Keratinocyte (primary cell): ENCODE measurements at regions not wholly inside any gene's neighbourhood (a gene's known extent, or its start where the extent isn't known, plus 50 kb on each side); places are given as distances from the start of the nearest gene placed in this dataset.
A peak's percentile ranks its signal among the peaks of the same experiment; 100 is the strongest.

Experiments used
- DNase-seq: peaks from one replicate; pipeline ENCODE4 v3.0.0-alpha.2; 2011; ENCODE audit warnings: low read depth, missing footprints, low spot score
- FAIRE-seq: peaks from 2 replicates; lab custom pipeline; 2011; peaks lifted over from hg19 to GRCh38; lab: Jason Lieb, UNC
- H2AFZ ChIP-seq: 2 replicates; pipeline ENCODE4 v1.6.0; 2012; ENCODE audit warnings: low read length, control low read depth, inconsistent platforms; ENCODE audit not compliant: control insufficient read depth
- H3K27ac ChIP-seq: 2 replicates; pipeline ENCODE4 v1.5.1; 2011; ENCODE audit warnings: low read length; ENCODE audit not compliant: control insufficient read depth, insufficient read depth
- H3K27me3 ChIP-seq: 3 replicates; pipeline ENCODE4 v1.6.0; 2011; ENCODE audit warnings: low read length; ENCODE audit not compliant: control insufficient read depth, insufficient read depth; ENCODE audit errors: extremely low read depth
- H3K36me3 ChIP-seq, 2 experiments: 2 replicates in 1 of 2; 3 replicates in 1 of 2; pipeline ENCODE4 v1.5.1; 2011; ENCODE audit warnings: low read length in 2 of 2, mild to moderate bottlenecking in 1 of 2; ENCODE audit not compliant: control insufficient read depth in 2 of 2, insufficient read depth in 2 of 2; ENCODE audit errors: extremely low read depth in 1 of 2
- H3K4me1 ChIP-seq: 3 replicates; pipeline ENCODE4 v1.5.1; 2011; ENCODE audit warnings: low read length; ENCODE audit not compliant: control insufficient read depth, insufficient read depth; ENCODE audit errors: extremely low read depth
- H3K4me2 ChIP-seq: 3 replicates; pipeline ENCODE4 v1.6.0; 2011; ENCODE audit warnings: low read depth, low read length; ENCODE audit not compliant: control insufficient read depth, insufficient read depth; ENCODE audit errors: extremely low read depth
- H3K4me3 ChIP-seq, 3 experiments: fragments of 200-600 bp in 1 of 3; sonication (generic) in 1 of 3; 2 replicates in 2 of 3; 3 replicates in 1 of 3; pipeline ENCODE4 v1.5.1; 2011 to 2016; ENCODE audit warnings: low read length in 3 of 3, mild to moderate bottlenecking in 3 of 3, control low read depth in 2 of 3, inconsistent platforms in 1 of 3, low read depth in 1 of 3, mixed read lengths in 1 of 3, mixed run types in 1 of 3, moderate library complexity in 1 of 3; ENCODE audit not compliant: control insufficient read depth in 2 of 3, insufficient read depth in 2 of 3; ENCODE audit errors: extremely low read depth in 1 of 3
- H3K79me2 ChIP-seq: 2 replicates; pipeline ENCODE4 v1.6.0; 2012; ENCODE audit warnings: low read length; ENCODE audit not compliant: control insufficient read depth, insufficient read depth
- H3K9ac ChIP-seq: 3 replicates; pipeline ENCODE4 v1.6.0; 2011; ENCODE audit warnings: low read length; ENCODE audit not compliant: control insufficient read depth, insufficient read depth; ENCODE audit errors: extremely low read depth
- H3K9me1 ChIP-seq: 3 replicates; pipeline ENCODE4 v1.6.0; 2011; ENCODE audit warnings: low read length; ENCODE audit not compliant: control insufficient read depth, insufficient read depth; ENCODE audit errors: extremely low read depth
- H3K9me3 ChIP-seq: 2 replicates; pipeline ENCODE4 v1.5.1; 2012; ENCODE audit warnings: low read depth, low read length; ENCODE audit not compliant: control insufficient read depth
- H4K20me1 ChIP-seq: 3 replicates; pipeline ENCODE4 v1.6.0; 2011; ENCODE audit warnings: low read length; ENCODE audit not compliant: control insufficient read depth, insufficient read depth; ENCODE audit errors: extremely low read depth
- CTCF ChIP-seq, 3 experiments: IDR thresholded peaks in 1 of 3; conservative IDR thresholded peaks in 1 of 3; optimal IDR thresholded peaks in 1 of 3; 2 replicates in 2 of 3; 3 replicates in 1 of 3; pipeline versions ENCODE3 to v1.5.1; 2011; ENCODE audit warnings: low read length in 3 of 3, mild to moderate bottlenecking in 3 of 3, moderate library complexity in 2 of 3, control low read depth in 1 of 3, inconsistent platforms in 1 of 3; ENCODE audit not compliant: insufficient read depth in 2 of 3; ENCODE audit errors: extremely low read depth in 1 of 3
- EZH2 ChIP-seq: IDR thresholded peaks from one replicate; pipeline ENCODE4 v1.6.1; 2012; ENCODE audit warnings: inconsistent platforms, mild to moderate bottlenecking, low read length, moderate library complexity
- dilution Hi-C: fragments of 300-500 bp; cut with MboI; formaldehyde crosslinking; loops from one replicate; pipeline ENCODE4 v1.7.0; 2020; ENCODE audit warnings: low sequenced_read_pairs; ENCODE audit not compliant: extremely low pct_ligation_motif_present

GRCh38 chr21:38913893-38914527, 108.3 kb downstream of the ETS2 start:
- no peak overlapping the region for H3K4me3 ChIP-seq
- H3K9me1 ChIP-seq, result no peaks in the 10 kb centered on the region
- peak overlapping the region; percentile 43 for H3K27ac ChIP-seq
- H3K9me3 ChIP-seq, result no peaks in the 10 kb centered on the region
- H3K9ac ChIP-seq, result peak overlapping the region; percentile 67
- dilution Hi-C loops, result no loop called here
- TF ChIP-seq EZH2, result no peak
- TF ChIP-seq CTCF (optimal IDR thresholded peaks at IDR 0.05 in 1 of 3, IDR thresholded peaks at IDR 0.05 in 1 of 3, conservative IDR thresholded peaks at IDR 0.05 in 1 of 3; ENCODE audit: extremely low read depth in 1 of 3, insufficient read depth in 2 of 3, low read length in 3 of 3), result no peak
- no peak overlapping the region for H2AFZ ChIP-seq
- FAIRE-seq (no peak), DNase-seq (no peak)
- no peaks in the 10 kb centered on the region for H3K36me3 ChIP-seq
- H3K4me1 ChIP-seq, result peaks cover 48% of the 10 kb centered on the region
- no peaks in the 10 kb centered on the region for H4K20me1 ChIP-seq
- peak overlapping the region; percentile 63 for H3K4me2 ChIP-seq
- H3K79me2 ChIP-seq, result no peaks in the 10 kb centered on the region
- H3K27me3 ChIP-seq, result no peaks in the 10 kb centered on the region

GRCh38 chr21:38913120-38913892, 107.6 kb downstream of the ETS2 start:
- peak overlapping the region in 1 of 3 experiments; percentile 39 for H3K4me3 ChIP-seq
- FAIRE-seq, result peak; percentile 69

More at GRCh38 chr21:38913120-38913892, 107.6 kb downstream of the ETS2 start:
- Histone ChIP-seq H3K4me2 (peak overlapping the region; percentile 63), H3K9me1 (no peaks in the 10 kb centered on the region), H3K79me2 (no peaks in the 10 kb centered on the region), H3K27me3 (no peaks in the 10 kb centered on the region), H4K20me1 (no peaks in the 10 kb centered on the region), H3K9me3 (no peaks in the 10 kb centered on the region), H3K9ac (peak overlapping the region; percentile 67), H3K36me3 (no peaks in the 10 kb centered on the region), H3K27ac (peak overlapping the region; percentile 43), H2AFZ (peak overlapping the region; percentile 28), H3K4me1 (peaks cover 55% of the 10 kb centered on the region)
- dilution Hi-C loops, result no loop called here
- TF ChIP-seq CTCF (optimal IDR thresholded peaks at IDR 0.05 in 1 of 3, IDR thresholded peaks at IDR 0.05 in 1 of 3, conservative IDR thresholded peaks at IDR 0.05 in 1 of 3; ENCODE audit: extremely low read depth in 1 of 3, insufficient read depth in 2 of 3, low read length in 3 of 3), result no peak
- TF ChIP-seq EZH2, result no peak
- DNase-seq, result no peak
